DND-41 (cell line): ENCODE measurements at regions not wholly inside any gene's neighbourhood (a gene's known extent, or its start where the extent isn't known, plus 50 kb on each side); places are given as distances from the start of the nearest gene placed in this dataset.

Experiments used
- EZH2 ChIP-seq: IDR thresholded peaks from 3 replicates; pipeline ENCODE4 v1.6.1; 2012; ENCODE audit warnings: borderline replicate concordance, low read depth, mild to moderate bottlenecking, moderate library complexity, low read length, inconsistent platforms; ENCODE audit not compliant: severe bottlenecking
- TF ChIP-seq, protein P1 (sequence below): IDR thresholded peaks from 2 replicates; pipeline ENCODE4 v1.5.1; 2012; ENCODE audit warnings: borderline replicate concordance, low read length, moderate library complexity, mild to moderate bottlenecking; ENCODE audit not compliant: poor library complexity, severe bottlenecking; ENCODE audit errors: extremely low read depth

GRCh38 chr4:14496408-14496807, 505.9 kb upstream of the CPEB2 start:
- TF ChIP-seq, protein P1, sequence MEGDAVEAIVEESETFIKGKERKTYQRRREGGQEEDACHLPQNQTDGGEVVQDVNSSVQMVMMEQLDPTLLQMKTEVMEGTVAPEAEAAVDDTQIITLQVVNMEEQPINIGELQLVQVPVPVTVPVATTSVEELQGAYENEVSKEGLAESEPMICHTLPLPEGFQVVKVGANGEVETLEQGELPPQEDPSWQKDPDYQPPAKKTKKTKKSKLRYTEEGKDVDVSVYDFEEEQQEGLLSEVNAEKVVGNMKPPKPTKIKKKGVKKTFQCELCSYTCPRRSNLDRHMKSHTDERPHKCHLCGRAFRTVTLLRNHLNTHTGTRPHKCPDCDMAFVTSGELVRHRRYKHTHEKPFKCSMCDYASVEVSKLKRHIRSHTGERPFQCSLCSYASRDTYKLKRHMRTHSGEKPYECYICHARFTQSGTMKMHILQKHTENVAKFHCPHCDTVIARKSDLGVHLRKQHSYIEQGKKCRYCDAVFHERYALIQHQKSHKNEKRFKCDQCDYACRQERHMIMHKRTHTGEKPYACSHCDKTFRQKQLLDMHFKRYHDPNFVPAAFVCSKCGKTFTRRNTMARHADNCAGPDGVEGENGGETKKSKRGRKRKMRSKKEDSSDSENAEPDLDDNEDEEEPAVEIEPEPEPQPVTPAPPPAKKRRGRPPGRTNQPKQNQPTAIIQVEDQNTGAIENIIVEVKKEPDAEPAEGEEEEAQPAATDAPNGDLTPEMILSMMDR: no peak
- no peak for TF ChIP-seq EZH2
